IMR-90 (cell line): ENCODE measurements at regions not wholly inside any gene's neighbourhood (a gene's known extent, or its start where the extent isn't known, plus 50 kb on each side); places are given as distances from the start of the nearest gene placed in this dataset.

Experiments used
- CHD1 ChIP-seq: IDR thresholded peaks from 2 replicates; pipeline ENCODE4 v1.6.1; 2012; ENCODE audit warnings: low read depth, low read length, improper control_type of control experiment
- CTCF ChIP-seq: conservative IDR thresholded peaks from 2 replicates; pipeline ENCODE4 v1.5.1; 2012; ENCODE audit warnings: mild to moderate bottlenecking, low read depth, low read length, improper control_type of control experiment
- ELK1 ChIP-seq: fragments of 150-350 bp; IDR thresholded peaks from 2 replicates; pipeline ENCODE4 v1.6.1; 2016; ENCODE audit warnings: low read depth, mild to moderate bottlenecking, low read length, moderate library complexity, borderline replicate concordance
- MAFK ChIP-seq: IDR thresholded peaks from 2 replicates; pipeline ENCODE4 v1.6.1; 2012; ENCODE audit warnings: low read depth, low read length, improper control_type of control experiment
- MAZ ChIP-seq: IDR thresholded peaks from 2 replicates; pipeline ENCODE4 v1.6.1; 2012; ENCODE audit warnings: low read depth, mild to moderate bottlenecking, low read length, improper control_type of control experiment, moderate library complexity, borderline replicate concordance
- MXI1 ChIP-seq: IDR thresholded peaks from 2 replicates; pipeline ENCODE4 v1.6.1; 2012; ENCODE audit warnings: low read depth, mild to moderate bottlenecking, low read length, moderate library complexity, borderline replicate concordance
- NFE2L2 ChIP-seq: fragments of 150-350 bp; IDR thresholded peaks from 2 replicates; pipeline ENCODE4 v1.6.1; 2016; ENCODE audit warnings: low read depth, mild to moderate bottlenecking, low read length
- POLR2A ChIP-seq: IDR thresholded peaks from 2 replicates; pipeline ENCODE4 v1.6.1; 2012; ENCODE audit warnings: mild to moderate bottlenecking, low read depth, low read length
- RAD21 ChIP-seq: IDR thresholded peaks from 2 replicates; pipeline ENCODE4 v1.6.1; 2012; ENCODE audit warnings: low read length, improper control_type of control experiment
- RCOR1 ChIP-seq: IDR thresholded peaks from 2 replicates; pipeline ENCODE4 v1.6.1; 2012; ENCODE audit warnings: mild to moderate bottlenecking, low read length, improper control_type of control experiment; ENCODE audit not compliant: insufficient replicate concordance
- RFX5 ChIP-seq: IDR thresholded peaks from 2 replicates; pipeline ENCODE4 v1.8.0; 2012; ENCODE audit warnings: low read depth, mild to moderate bottlenecking, low read length, moderate library complexity
- SMC3 ChIP-seq: fragments of 150-350 bp; IDR thresholded peaks from 2 replicates; pipeline ENCODE4 v1.6.1; 2016; ENCODE audit warnings: low read depth, mild to moderate bottlenecking, antibody characterized with exemption, low read length, moderate library complexity
- USF2 ChIP-seq: fragments of 150-350 bp; IDR thresholded peaks from 2 replicates; pipeline ENCODE4 v1.6.1; 2017; ENCODE audit warnings: mild to moderate bottlenecking, antibody characterized with exemption, low read length, low read depth

- TF ChIP-seq CTCF (no peak), POLR2A (no peak), MAFK (no peak), SMC3 (no peak), MXI1 (no peak), NFE2L2 (no peak), USF2 (no peak), RFX5 (no peak), RAD21 (no peak), CHD1 (no peak), ELK1 (no peak), RCOR1 (no peak), MAZ (no peak)
Observed at GRCh38 chr11:103844327-103845215, 191.9 kb upstream of the DDI1 start.
